Inflammatory macrophage treated with lipopolysaccharide for 4 hours (primary cell): ENCODE measurements at regions not wholly inside any gene's neighbourhood (a gene's known extent, or its start where the extent isn't known, plus 50 kb on each side); places are given as distances from the start of the nearest gene placed in this dataset.

Source experiments
- DNase-seq: peaks from one replicate; pipeline ENCODE4 v3.0.0-alpha.2; 2020

- no peak for DNase-seq
Measured at GRCh38 chr10:129330211-129330610, 136.8 kb upstream of the MGMT start.

DNA sequence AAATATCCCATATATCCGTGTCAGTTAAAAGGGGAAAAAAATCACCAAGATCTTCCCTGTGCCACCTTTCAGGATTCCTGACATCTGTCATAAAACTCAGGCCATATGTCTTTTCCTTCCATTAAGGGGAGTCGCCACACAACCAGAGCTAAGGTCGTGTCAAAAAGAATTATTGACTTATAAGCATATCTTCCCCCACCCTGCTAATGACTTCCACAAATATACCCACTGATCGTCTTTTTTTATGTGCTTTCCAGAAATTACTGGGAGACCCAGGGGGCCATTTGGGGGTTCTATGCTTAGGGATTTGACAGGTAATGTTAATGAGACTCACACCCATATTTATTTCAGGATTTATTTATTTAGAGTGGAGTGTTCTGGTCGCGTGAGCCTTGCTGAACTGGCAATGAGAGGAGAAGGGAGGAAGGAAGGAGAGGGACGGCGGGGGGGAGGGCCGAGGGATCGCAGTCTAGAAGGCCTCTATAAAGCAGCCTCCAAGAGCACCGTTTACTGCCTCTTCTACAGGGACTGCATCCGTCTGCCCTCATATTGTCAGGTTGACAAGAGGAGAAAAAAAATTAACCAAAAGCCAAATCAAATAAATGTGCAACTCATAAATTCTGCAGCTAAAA is 135.7 kb upstream of the MGMT start:
- DNase-seq, result no peak

GRCh38 chr10:129331839-129332220 is 135.2 kb upstream of the MGMT start:
- DNase-seq, result no peak

DNA sequence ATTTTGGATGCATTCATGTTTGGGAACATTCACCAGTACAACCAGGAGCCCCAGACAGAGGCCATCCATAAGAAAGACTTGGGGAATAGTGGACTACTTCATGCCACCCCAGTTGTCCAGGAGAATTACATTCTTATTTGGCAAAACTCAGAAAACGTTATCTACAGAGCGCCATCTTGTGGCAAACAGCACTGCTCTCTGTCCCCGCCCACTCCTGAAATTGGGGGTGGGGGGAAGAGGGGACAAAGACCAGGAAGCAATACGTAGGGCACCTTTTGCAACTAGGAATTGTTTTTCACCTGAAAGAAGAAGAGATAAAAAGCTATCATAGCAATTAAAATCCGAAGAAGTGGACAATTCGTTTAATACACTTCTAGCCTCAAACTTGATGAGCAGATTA is 134.6 kb upstream of the MGMT start:
- peak; percentile 5 for DNase-seq

DNA sequence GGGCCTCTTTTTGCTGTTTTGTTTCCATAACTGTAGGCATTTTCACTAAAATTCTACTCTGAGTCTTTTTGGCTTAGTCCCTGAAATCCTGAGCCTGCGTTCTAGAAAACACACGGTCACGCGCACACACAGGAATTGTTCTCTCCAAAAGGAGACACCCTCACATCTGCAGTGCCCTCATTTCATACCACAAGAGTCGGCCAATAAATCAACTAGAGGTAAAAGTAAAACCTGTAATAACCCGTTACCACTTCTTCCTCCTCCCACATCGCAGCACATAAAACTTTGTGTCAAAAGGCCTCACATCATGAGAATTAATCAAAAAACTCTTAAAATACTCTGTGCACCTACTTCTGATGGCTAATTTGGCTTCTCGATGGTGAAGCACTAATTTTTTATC is 133.3 kb upstream of the MGMT start:
- DNase-seq, result no peak

- DNase-seq, result no peak
Measured at GRCh38 chr10:129334266-129334665, 132.8 kb upstream of the MGMT start.

GRCh38 chr10:129335396-129335795 is 131.6 kb upstream of the MGMT start:
- DNase-seq, result no peak

- no peak for DNase-seq
Measured at GRCh38 chr10:129335942-129336341, 131.1 kb upstream of the MGMT start.

- no peak for DNase-seq
Measured at GRCh38 chr10:129339191-129339590, 127.8 kb upstream of the MGMT start.

- DNase-seq, result no peak
Measured at GRCh38 chr10:129339841-129340240, 127.2 kb upstream of the MGMT start.

DNA sequence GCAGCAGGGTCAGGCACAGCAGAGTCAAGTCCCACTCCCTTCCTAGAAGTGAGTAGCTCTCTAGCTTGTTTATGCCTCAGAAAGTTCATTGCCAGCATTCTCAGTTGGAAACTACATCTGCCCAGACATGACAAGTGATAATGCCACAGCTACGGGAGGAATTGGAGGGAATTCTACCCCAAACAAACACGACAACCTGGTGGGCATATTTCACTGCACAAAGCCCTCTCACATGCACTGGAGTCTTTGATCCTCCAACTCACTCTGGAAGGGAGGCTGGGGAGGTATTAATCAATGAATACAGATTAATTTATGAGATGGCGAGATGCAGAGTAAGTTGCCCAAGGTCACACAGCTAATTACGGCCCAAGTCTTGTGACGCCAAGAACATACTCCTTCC is 126.0 kb upstream of the MGMT start:
- DNase-seq, result no peak

DNA sequence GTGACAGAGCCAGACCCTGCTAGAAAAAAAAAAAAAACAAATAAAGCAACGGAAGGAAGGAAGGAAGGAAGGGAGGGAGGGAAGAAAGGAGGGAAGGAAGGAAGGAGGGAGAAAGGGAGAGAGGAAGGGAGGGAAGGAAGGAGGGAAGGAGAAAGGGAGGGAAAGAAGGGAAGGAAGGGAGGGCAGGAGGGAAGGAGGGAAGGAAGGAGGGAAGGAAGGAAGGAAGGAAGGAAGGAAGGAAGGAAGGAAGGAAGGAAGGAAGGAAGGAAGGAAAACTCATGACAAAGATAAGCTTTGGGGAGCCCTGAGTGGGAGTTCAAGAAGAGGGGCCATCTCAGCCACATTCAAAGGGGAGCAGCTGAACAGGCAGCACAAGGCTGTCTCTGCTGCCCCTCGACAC is 124.7 kb upstream of the MGMT start:
- DNase-seq, result no peak

- DNase-seq, result no peak
Measured at GRCh38 chr10:129343141-129343540, 123.9 kb upstream of the MGMT start.

DNA sequence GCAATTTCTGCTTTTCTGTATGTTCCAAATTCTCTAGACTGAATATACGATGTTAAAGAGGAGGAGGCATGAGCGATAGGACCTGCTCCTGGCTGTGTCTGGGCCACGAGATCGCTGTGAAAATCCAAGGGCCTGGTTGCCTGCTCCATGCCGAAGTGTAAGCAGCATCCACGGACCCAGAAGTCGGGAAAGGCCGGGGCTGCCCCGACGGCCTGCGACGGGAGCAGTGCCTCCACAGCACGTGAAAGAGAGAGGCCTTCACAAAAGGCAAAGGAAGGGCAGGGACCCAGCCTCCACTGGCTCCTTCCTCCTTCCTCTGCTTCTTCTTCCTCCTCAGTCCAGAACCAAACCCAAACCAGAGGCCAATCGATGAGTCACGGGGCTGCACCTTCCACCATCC is 122.9 kb upstream of the MGMT start:
- DNase-seq, result no peak

DNA sequence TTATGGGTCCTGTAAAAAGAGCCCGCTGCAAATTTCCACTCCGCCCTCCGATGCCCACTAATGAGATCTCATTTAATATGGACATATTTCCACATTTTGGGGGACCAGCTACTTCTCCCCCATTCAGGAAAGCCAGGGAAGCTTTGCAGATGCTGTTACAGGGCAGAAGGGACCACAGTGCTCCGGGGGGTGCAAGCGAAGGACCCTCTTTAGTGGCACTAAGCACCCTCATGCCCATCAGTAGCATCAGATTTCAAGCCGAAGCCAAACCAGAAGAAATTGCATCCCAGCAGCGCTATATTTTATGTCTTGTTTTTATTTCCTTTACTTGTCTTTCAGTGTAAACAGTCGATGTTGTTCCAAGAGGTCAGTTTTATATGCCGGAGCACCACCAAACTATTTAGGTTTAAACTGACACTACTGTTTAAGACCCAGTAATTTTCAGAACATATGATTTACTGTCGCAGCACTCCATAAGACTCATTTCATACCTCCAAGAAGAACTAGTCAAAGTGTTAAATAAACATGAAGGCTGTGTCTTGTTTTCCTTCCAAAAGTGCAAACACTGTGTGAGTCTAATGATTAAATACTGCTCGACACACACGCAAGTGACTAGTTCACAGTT is 122.2 kb upstream of the MGMT start:
- DNase-seq, result no peak

DNA sequence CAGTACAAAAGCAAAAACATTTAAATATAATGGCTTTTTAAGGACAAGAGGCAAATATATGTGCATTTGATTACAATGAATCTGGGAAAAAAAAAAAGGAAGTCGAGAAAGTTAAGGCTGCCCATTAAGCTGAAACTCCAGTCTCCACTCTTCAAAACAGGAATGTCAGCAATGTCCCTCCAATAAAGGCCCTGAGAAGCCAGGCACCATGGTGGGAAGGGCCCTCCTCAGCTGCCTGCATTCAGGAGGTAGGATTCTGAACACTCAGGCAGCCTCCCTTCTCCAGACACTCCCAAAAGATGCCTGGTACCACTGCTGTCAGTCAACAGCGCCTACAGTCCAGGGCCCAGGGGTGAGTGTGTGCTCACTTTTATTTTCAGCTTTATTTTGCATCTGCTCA is 121.3 kb upstream of the MGMT start:
- DNase-seq, result no peak

DNA sequence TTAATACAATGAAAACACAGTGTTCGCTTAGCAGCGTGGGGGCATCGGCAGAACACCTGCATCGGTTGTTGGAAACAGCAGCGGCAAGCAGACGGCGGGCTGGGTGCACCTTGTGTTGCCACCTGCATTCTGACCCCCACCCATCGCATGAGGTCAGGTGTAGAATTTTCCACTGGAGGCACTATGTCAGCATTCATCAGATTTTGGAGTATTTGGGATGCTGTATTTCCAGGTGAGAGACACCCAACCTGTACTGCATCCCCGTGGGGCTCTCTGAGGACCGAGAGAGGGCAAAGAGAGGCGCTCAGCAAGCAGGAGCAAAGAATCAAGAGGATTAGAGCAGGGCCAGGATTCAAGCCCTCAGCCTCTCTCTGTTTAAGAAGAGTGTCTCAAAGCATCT is 116.4 kb upstream of the MGMT start:
- DNase-seq, result no peak

DNA sequence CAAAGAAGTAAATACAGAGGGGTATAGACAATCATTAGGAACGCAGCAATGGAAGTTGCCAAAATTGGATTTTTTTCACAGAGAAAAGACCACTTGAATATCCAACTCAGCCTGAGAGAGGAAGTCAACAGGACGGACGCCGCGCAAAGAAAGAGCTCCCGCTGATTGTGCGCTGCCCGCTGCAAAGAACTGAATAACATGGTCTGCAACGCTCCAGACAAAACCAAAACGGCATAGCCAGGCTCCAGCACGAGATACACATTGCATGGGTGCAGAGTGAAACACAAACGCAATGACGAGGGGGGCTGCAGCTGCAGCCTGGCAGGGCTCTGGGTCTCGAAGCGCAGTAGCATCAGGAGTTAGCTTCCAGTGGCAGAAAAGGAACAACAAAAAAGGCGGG is 113.9 kb upstream of the MGMT start:
- no peak for DNase-seq

DNA sequence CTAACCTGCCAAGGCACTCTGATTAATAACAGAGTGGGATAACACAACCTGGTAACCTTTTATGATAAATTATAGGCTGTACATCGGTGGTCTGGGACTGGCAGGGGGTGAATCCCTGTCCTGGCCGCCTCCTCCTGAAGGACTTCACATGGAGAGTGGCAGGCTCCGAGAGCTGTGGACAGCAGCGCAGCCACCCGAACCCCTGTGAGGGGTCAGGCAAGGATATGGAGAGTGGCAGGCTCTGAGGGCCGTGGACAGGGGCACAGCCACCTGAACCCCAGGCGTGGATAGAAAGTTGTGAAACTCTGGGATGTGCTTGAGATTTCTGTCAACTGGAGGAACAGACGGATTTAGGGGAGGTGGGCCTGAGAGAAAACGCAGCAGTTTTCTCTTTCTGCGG is 107.0 kb upstream of the MGMT start:
- no peak for DNase-seq

DNA sequence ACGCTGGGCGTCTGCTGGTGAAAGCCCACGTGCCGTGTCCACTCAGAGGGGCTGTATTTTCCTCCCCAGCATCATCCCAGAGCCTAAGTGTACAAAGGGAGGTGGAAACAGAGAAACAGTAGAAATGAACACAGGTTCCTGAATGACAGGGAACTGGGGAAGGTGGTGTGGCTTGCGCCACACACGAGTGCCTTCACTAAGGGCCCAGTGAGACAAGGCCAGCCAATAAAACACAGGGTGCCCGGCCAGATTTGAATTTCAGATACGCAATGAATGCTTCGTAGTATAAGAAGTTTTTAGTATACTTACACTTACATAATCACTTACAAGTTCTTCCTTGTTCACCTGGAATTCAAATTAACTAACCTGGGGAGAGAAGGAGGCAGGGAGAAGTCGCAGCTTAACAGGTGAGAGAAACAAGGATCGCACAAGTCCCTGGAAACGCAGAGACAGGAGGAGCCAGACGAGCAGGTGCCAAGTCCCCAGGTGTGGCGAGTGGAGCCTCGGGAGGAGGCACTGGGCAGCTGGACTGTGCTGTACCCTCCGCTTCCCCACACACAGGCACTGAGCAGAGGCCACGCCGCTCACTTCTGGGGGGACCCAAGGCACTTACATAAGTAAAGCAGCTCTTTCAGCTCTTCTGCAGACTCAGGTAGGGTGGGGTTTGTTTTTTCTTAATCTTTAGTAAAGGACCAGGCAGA is 105.2 kb upstream of the MGMT start:
- DNase-seq, result no peak

GRCh38 chr10:129364949-129365348 is 102.1 kb upstream of the MGMT start:
- no peak for DNase-seq

GRCh38 chr10:129365767-129366402 is 101.2 kb upstream of the MGMT start:
- no peak for DNase-seq

DNA sequence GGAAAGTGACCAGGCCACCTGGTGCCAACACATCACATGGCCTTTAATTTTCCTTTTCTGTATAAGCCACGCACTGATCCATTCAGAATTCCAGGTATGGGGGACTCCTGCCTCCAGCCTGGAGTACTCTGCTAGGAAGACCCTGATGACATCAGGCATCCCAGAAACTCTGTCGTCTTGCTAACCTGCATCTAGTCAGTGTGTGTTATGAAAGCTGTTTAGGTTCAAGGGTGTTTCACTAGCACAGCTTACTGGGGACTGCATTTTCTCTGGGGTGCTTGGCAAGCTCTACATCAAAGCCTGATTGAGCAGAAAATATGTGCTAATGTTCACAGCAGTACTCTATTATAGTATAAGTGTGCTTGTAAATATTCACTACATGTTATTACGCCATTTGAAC is 100.6 kb upstream of the MGMT start:
- DNase-seq, result no peak

DNA sequence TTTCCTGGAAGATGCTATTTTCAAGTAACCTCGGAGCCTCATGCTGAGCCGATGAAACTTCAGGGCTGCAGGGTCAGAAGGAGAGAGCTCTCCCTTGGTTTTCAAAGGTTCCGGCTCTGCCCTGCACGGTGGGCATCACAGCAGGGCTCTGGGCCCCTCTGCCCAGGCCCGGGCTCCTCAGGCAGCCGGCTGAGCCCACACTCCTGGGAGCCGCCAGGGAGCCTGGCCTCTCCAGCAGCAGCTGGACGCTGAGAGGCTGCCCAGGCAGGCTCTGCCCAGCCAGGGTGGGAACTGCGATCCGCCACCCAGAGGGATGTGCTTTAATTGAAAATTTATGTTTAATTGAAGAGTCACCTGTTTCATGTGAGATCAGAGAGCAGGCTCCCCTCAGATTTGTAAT is 97.5 kb upstream of the MGMT start:
- no peak for DNase-seq
